Endothelial cell of umbilical vein (primary cell): ENCODE measurements at regions not wholly inside any gene's neighbourhood (a gene's known extent, or its start where the extent isn't known, plus 50 kb on each side); places are given as distances from the start of the nearest gene placed in this dataset.

ENCODE experiments used
- CTCF ChIP-seq, 2 donors: IDR thresholded peaks; 1 replicate in 1 of 2; 2 replicates in 1 of 2; pipeline ENCODE4 v1.5.1; 2011; ENCODE audit warnings: low read length in 2 of 2, mild to moderate bottlenecking in 2 of 2, moderate library complexity in 2 of 2, control low read depth in 1 of 2, inconsistent platforms in 1 of 2, low read depth in 1 of 2; ENCODE audit not compliant: insufficient read depth in 1 of 2; ENCODE audit errors: extremely low read depth in 1 of 2
- EZH2 ChIP-seq: IDR thresholded peaks from 2 replicates; pipeline ENCODE4 v1.6.1; 2012; ENCODE audit warnings: borderline replicate concordance, low read depth, mild to moderate bottlenecking, moderate library complexity, low read length, inconsistent platforms; ENCODE audit not compliant: severe bottlenecking
- JUN ChIP-seq: IDR thresholded peaks from 2 replicates; pipeline ENCODE4 v1.6.1; 2011; ENCODE audit warnings: borderline replicate concordance, low read depth; ENCODE audit not compliant: insufficient read length, insufficient read depth

- TF ChIP-seq EZH2 (no peak), JUN (no peak), CTCF (IDR thresholded peaks at IDR 0.05; ENCODE audit: extremely low read depth in 1 of 2, insufficient read depth in 1 of 2, low read depth in 1 of 2, low read length in 2 of 2) (no peak)
Measured at GRCh38 chr6:21348146-21348503, 245.4 kb upstream of the SOX4 start.
